Omental fat pad (tissue), 3 donors: ENCODE measurements at regions not wholly inside any gene's neighbourhood (a gene's known extent, or its start where the extent isn't known, plus 50 kb on each side); places are given as distances from the start of the nearest gene placed in this dataset.

Experiments used
- ATAC-seq: fragments of 150-250 bp; one replicate; pipeline ENCODE4 v1.9.1; 2016; ENCODE audit warnings: mild to moderate bottlenecking, moderate library complexity; ENCODE audit not compliant: low FRiP score
- DNase-seq: peaks from one replicate; pipeline ENCODE4 v3.0.0-alpha.2; 2019; ENCODE audit warnings: low spot score
- CTCF ChIP-seq, 3 donors: fragments of 450-650 bp; IDR thresholded peaks; one replicate each; pipeline ENCODE4 v1.5.1; 2016 to 2017; ENCODE audit warnings: antibody characterized with exemption in 3 of 3, mild to moderate bottlenecking in 3 of 3, moderate library complexity in 2 of 3

GRCh38 chr18:23077493-23078256 is 57.6 kb upstream of the CABLES1 start:
- peak; percentile 19 for ATAC-seq
- DNase-seq, result no peak
- no peak for TF ChIP-seq CTCF (IDR thresholded peaks at IDR 0.05)

- no peak for DNase-seq
- ATAC-seq, result no peak
- no peak for TF ChIP-seq CTCF (IDR thresholded peaks at IDR 0.05)
Measured at GRCh38 chr18:23085066-23085465, 50.2 kb upstream of the CABLES1 start.
